NCI-H748 treated with DMSO at 0.1 percent for 48 hours (cell line): ENCODE measurements at regions not wholly inside any gene's neighbourhood (a gene's known extent, or its start where the extent isn't known, plus 50 kb on each side); places are given as distances from the start of the nearest gene placed in this dataset.
"Not testable (repeated sequence)": the region's sequence is repeated elsewhere in the genome, so short reads cannot be mapped to it uniquely, and the experiment has no call there.

Source experiments
- DNase-seq: peaks from one replicate; lab custom pipeline; 2025; lab: John Stamatoyannopoulos, UW

GRCh38 chrX:142499992-142500391 lies 294.9 kb upstream of the MAGEC2 start:
- DNase-seq = no peak

- peak; percentile 8 for DNase-seq
These were observed 278.9 kb upstream of the MAGEC2 start for GRCh38 chrX:142483965-142484364.

- no peak for DNase-seq
These were observed 241.3 kb upstream of the MAGEC2 start for GRCh38 chrX:142446349-142446748.

- no peak for DNase-seq
These were observed 223.8 kb upstream of the MAGEC2 start for GRCh38 chrX:142428916-142429315.

GRCh38 chrX:142390998-142391397 lies 185.9 kb upstream of the MAGEC2 start:
- peak; percentile 54 for DNase-seq

- no peak for DNase-seq
These were observed 158.4 kb upstream of the MAGEC2 start for GRCh38 chrX:142363501-142363900.

GRCh38 chrX:142359331-142359730 lies 154.2 kb upstream of the MAGEC2 start:
- no peak for DNase-seq

- DNase-seq = no peak
These were observed 122.1 kb upstream of the MAGEC2 start for GRCh38 chrX:142327182-142327581.

- DNase-seq = no peak
These were observed 107.5 kb upstream of the MAGEC2 start for GRCh38 chrX:142312591-142312990.

GRCh38 chrX:142299406-142299805 lies 94.3 kb upstream of the MAGEC2 start:
- no peak for DNase-seq

- DNase-seq = no peak
These were observed 91.3 kb upstream of the MAGEC2 start for GRCh38 chrX:142296421-142296820.

GRCh38 chrX:142295190-142295589 lies 90.1 kb upstream of the MAGEC2 start:
- no peak for DNase-seq

- not testable (repeated sequence) for DNase-seq
These were observed 65.1 kb upstream of the MAGEC2 start for GRCh38 chrX:142270166-142270565.

GRCh38 chrX:142266417-142266816 lies 61.3 kb upstream of the MAGEC2 start:
- DNase-seq = no peak

GRCh38 chrX:142265549-142265948 lies 60.5 kb upstream of the MAGEC2 start:
- not testable (repeated sequence) for DNase-seq

- no peak for DNase-seq
These were observed 51.8 kb upstream of the MAGEC2 start for GRCh38 chrX:142256935-142257334.
